ENCODE measurements at regions not wholly inside any gene's neighbourhood (a gene's known extent, or its start where the extent isn't known, plus 50 kb on each side); places are given as distances from the start of the nearest gene placed in this dataset.

- no peaks in the 10 kb centered on the region for H3K27me3 ChIP-seq
- H3K27ac ChIP-seq: no peak overlapping the region
- H3K36me3 ChIP-seq: no peaks in the 10 kb centered on the region
- H3K4me3 ChIP-seq: no peak overlapping the region
- WGBS, 5 donors: 93 to 99% (median 96%) methylated on average over 2 of the region's 2 CpGs
- no peak for TF ChIP-seq EP300 (IDR thresholded peaks at IDR 0.05)
- TF ChIP-seq CTCF (IDR thresholded peaks at IDR 0.05): peak in 1 of 7 experiments; percentile 14
- H3K4me1 ChIP-seq: no peaks in the 10 kb centered on the region
- H3K9me3 ChIP-seq: no peaks in the 10 kb centered on the region
- DNase-seq: peak in 1 of 2 donors; percentile 35
- intact Hi-C loops (cut with DNase I; ENCODE audit: low total_unique reads): no loop called here
These were observed 297.8 kb downstream of the SP3 start for GRCh38 chr2:173667415-173667814.

GRCh38 chr2:173669271-173669853, 295.8 kb downstream of the SP3 start:
- H3K27ac ChIP-seq: no peak overlapping the region
- 36 to 65% (median 57%) methylated on average over 1 of the region's 1 CpG for WGBS, 5 donors
- H3K27me3 ChIP-seq: no peaks in the 10 kb centered on the region
- H3K4me1 ChIP-seq: no peaks in the 10 kb centered on the region
- peak in 1 of 2 donors; percentile 22 for DNase-seq
- TF ChIP-seq CTCF (IDR thresholded peaks at IDR 0.05) (no peak), POLR2A (IDR thresholded peaks at IDR 0.05) (no peak), POLR2AphosphoS5 (IDR thresholded peaks at IDR 0.05) (no peak), EP300 (IDR thresholded peaks at IDR 0.05) (no peak)
- no peaks in the 10 kb centered on the region for H3K36me3 ChIP-seq
- intact Hi-C loops (cut with DNase I; ENCODE audit: low total_unique reads): no loop called here
- H3K9me3 ChIP-seq: no peaks in the 10 kb centered on the region
- no peak overlapping the region for H3K4me3 ChIP-seq

GRCh38 chr2:173669888-173670287, 295.3 kb downstream of the SP3 start:
- no peak overlapping the region for H3K4me3 ChIP-seq
- no peak for TF ChIP-seq POLR2A (IDR thresholded peaks at IDR 0.05)
- no peak for TF ChIP-seq POLR2AphosphoS5 (IDR thresholded peaks at IDR 0.05)
- TF ChIP-seq EP300 (IDR thresholded peaks at IDR 0.05): no peak
- TF ChIP-seq CTCF (IDR thresholded peaks at IDR 0.05): no peak
- no peaks in the 10 kb centered on the region for H3K9me3 ChIP-seq
- no peak overlapping the region for H3K27ac ChIP-seq
- no peak for DNase-seq
- no peaks in the 10 kb centered on the region for H3K27me3 ChIP-seq
- no peaks in the 10 kb centered on the region for H3K4me1 ChIP-seq
- no peaks in the 10 kb centered on the region for H3K36me3 ChIP-seq
- intact Hi-C loops (cut with DNase I; ENCODE audit: low total_unique reads): no loop called here

- DNase-seq: no peak
- H3K4me1 ChIP-seq: no peaks in the 10 kb centered on the region
- intact Hi-C loops (cut with DNase I; ENCODE audit: low total_unique reads): no loop called here
- no peak overlapping the region for H3K27ac ChIP-seq
- WGBS, 5 donors: 91 to 95% (median 93%) methylated on average over 3 of the region's 3 CpGs
- no peak overlapping the region for H3K4me3 ChIP-seq
- H3K9me3 ChIP-seq: no peaks in the 10 kb centered on the region
- no peaks in the 10 kb centered on the region for H3K27me3 ChIP-seq
- H3K36me3 ChIP-seq: no peaks in the 10 kb centered on the region
- TF ChIP-seq POLR2A (IDR thresholded peaks at IDR 0.05) (no peak), POLR2AphosphoS5 (IDR thresholded peaks at IDR 0.05) (no peak), CTCF (IDR thresholded peaks at IDR 0.05) (no peak), EP300 (IDR thresholded peaks at IDR 0.05) (no peak)
These were observed 292.4 kb downstream of the SP3 start for GRCh38 chr2:173672573-173673340.

Measured in stomach (tissue), 8 donors.